ENCODE measurements at regions not wholly inside any gene's neighbourhood (a gene's known extent, or its start where the extent isn't known, plus 50 kb on each side); places are given as distances from the start of the nearest gene placed in this dataset.

- DNase-seq (ENCODE audit: extremely low spot score) = no peak
- H3K4me1 ChIP-seq (ENCODE audit: insufficient read depth) = no peaks in the 10 kb centered on the region
- WGBS = 51% methylated on average over 12 of the region's 12 CpGs
- H3K4me3 ChIP-seq (ENCODE audit: low read depth, low read length) = no peak overlapping the region
- no peak overlapping the region for H3K27ac ChIP-seq (ENCODE audit: low read depth)
- no peaks in the 10 kb centered on the region for H3K36me3 ChIP-seq (ENCODE audit: insufficient read depth)
These were observed 497.3 kb downstream of the MIAT start for GRCh38 chr22:27154717-27155116.

GRCh38 chr22:27156821-27157489 is 499.6 kb downstream of the MIAT start:
- Histone ChIP-seq H3K27ac (ENCODE audit: low read depth) (no peak overlapping the region), H3K36me3 (ENCODE audit: insufficient read depth) (no peaks in the 10 kb centered on the region), H3K4me3 (ENCODE audit: low read depth, low read length) (no peak overlapping the region), H3K4me1 (ENCODE audit: insufficient read depth) (no peaks in the 10 kb centered on the region)
- 81% methylated on average over 8 of the region's 8 CpGs for WGBS
- no peak for DNase-seq (ENCODE audit: extremely low spot score)

GRCh38 chr22:27157666-27158370 is 500.4 kb downstream of the MIAT start:
- 54% methylated on average over 13 of the region's 13 CpGs for WGBS
- no peak for DNase-seq (ENCODE audit: extremely low spot score)
- Histone ChIP-seq H3K36me3 (ENCODE audit: insufficient read depth) (no peaks in the 10 kb centered on the region), H3K4me1 (ENCODE audit: insufficient read depth) (no peaks in the 10 kb centered on the region), H3K27ac (ENCODE audit: low read depth) (no peak overlapping the region), H3K4me3 (ENCODE audit: low read depth, low read length) (no peak overlapping the region)

DNA sequence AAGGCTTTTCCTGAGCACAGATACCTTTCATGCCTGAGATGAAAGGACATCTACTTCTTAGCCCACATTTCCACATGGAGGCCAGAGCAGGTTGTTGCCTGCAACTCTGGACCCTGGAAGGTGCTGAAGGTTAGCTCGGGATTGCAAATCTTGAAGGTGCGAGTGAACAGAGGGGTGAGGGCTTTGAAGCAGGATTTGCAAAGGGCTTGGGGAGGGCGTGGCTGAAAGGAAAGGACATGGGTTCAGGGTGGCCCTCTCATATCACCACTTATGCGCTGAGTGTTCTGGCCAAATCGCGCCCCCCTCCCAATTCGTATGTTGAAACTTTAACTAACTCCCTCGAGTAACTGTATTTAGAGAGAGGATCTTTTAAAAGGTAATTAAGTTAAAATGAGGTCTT is 501.6 kb downstream of the MIAT start:
- DNase-seq (ENCODE audit: extremely low spot score) = no peak
- 70% methylated on average over 8 of the region's 8 CpGs for WGBS
- Histone ChIP-seq H3K4me1 (ENCODE audit: insufficient read depth) (no peaks in the 10 kb centered on the region), H3K4me3 (ENCODE audit: low read depth, low read length) (no peak overlapping the region), H3K36me3 (ENCODE audit: insufficient read depth) (no peaks in the 10 kb centered on the region), H3K27ac (ENCODE audit: low read depth) (no peak overlapping the region)

DNA sequence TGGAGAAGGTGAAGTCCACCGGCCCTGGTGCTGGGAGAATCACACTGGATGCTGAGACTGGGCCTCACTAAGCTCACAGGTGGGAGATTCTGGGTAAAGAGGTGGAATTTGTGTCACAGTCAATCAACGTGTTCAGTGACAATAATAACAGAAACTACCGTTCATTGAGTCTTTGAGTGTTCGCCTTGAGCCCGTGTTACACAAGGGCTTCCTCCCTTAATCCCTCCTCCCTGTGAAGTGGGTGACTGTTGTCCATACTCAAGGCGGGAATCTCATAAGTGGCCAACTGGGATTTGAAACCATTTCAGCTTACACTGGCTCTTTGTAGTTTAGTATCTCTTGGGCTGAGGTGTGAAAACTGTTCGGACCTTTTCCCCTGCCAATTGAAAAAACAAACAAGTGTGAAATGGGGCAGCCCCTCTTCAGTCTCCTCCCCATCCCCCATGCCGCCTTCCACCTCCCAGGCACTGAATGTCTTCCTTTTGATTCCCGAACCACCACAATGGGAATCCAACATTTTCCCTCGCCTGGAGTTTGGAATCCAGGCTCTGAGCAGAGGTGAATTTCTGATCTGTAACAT is 502.4 kb downstream of the MIAT start:
- Histone ChIP-seq H3K36me3 (ENCODE audit: insufficient read depth) (no peaks in the 10 kb centered on the region), H3K4me3 (ENCODE audit: low read depth, low read length) (no peak overlapping the region), H3K27ac (ENCODE audit: low read depth) (no peak overlapping the region), H3K4me1 (ENCODE audit: insufficient read depth) (no peaks in the 10 kb centered on the region)
- 63% methylated on average over 10 of the region's 10 CpGs for WGBS
- DNase-seq (ENCODE audit: extremely low spot score) = no peak

DNA sequence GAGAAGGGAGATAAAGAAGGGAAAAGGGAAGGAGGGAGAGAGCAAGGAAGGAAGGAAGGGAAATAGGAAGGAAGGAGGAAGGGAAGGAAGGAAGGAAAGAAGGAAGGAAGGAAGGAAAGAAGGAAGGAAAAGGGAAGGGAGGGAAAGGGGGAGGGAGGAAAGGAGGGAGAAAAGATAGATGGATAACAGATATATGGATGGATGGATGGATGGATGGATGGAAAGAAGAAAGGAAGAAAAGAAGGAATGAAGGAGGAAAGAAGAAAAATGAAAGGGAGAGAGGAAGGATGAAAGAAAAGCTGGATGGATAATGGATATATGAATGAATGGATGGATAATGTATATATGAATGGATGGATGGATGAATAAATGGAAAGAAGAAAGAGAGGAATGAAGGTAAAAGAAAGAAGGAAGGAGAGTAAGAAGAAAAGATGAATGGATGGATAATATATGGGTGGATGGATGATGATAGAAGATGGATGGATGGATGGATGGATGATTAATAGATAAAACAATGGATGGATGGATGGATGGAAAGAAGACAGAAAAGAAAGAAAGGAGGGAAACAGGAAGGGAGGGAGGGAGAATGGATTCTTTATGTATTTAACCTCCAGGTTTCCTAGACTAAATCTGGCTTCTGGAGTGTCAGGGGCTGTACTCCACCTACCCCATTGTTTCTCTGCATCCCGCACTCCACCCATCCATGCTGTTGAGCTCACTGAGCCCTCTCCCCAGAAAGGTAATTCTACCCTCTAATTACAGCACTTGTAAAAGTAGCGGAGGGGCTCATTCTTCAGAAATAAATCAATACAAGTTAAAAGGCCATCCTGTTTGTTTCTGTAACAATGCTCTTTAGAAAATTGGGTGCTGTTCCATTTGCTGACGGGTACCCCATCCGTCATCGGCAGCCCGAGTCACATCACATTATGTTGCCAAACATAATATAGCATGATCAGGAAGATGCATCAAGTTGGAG is 506.1 kb downstream of the MIAT start:
- no peaks in the 10 kb centered on the region for H3K36me3 ChIP-seq (ENCODE audit: insufficient read depth)
- 54% methylated on average over 6 of the region's 6 CpGs for WGBS
- H3K4me3 ChIP-seq (ENCODE audit: low read depth, low read length) = no peak overlapping the region
- H3K27ac ChIP-seq (ENCODE audit: low read depth) = no peak overlapping the region
- DNase-seq (ENCODE audit: extremely low spot score) = no peak
- H3K4me1 ChIP-seq (ENCODE audit: insufficient read depth) = no peaks in the 10 kb centered on the region

- WGBS = 74% methylated on average over 5 of the region's 5 CpGs
- no peak overlapping the region for H3K4me3 ChIP-seq (ENCODE audit: low read depth, low read length)
- DNase-seq (ENCODE audit: extremely low spot score) = no peak
- H3K27ac ChIP-seq (ENCODE audit: low read depth) = no peak overlapping the region
- H3K4me1 ChIP-seq (ENCODE audit: insufficient read depth) = no peaks in the 10 kb centered on the region
- no peaks in the 10 kb centered on the region for H3K36me3 ChIP-seq (ENCODE audit: insufficient read depth)
These were observed 507.6 kb downstream of the MIAT start for GRCh38 chr22:27164781-27165503.

DNA sequence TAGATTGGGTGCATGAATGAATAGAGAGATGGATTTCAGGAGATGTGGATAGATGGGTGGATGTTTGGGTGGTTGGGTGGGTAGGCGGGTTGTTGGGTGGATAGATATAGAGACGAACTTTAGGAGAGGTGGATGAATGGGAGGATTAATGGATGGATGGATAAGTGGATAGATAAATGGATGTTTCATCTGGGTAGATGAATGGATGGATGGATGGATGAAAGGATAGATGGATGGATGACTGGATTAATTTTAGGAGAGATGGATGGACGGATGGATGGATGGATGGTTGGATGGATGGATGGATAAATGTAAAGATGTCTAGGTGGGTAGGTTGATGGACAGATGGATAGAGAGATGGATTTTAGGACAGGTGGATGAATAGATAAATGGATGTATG is 511.3 kb downstream of the MIAT start:
- no peaks in the 10 kb centered on the region for H3K4me1 ChIP-seq (ENCODE audit: insufficient read depth)
- no peak overlapping the region for H3K27ac ChIP-seq (ENCODE audit: low read depth)
- H3K4me3 ChIP-seq (ENCODE audit: low read depth, low read length) = no peak overlapping the region
- WGBS = 75% methylated on average over 3 of the region's 3 CpGs
- no peak for DNase-seq (ENCODE audit: extremely low spot score)
- H3K36me3 ChIP-seq (ENCODE audit: insufficient read depth) = no peaks in the 10 kb centered on the region

- Histone ChIP-seq H3K36me3 (ENCODE audit: insufficient read depth) (no peaks in the 10 kb centered on the region), H3K4me3 (ENCODE audit: low read depth, low read length) (no peak overlapping the region), H3K27ac (ENCODE audit: low read depth) (no peak overlapping the region), H3K4me1 (ENCODE audit: insufficient read depth) (no peaks in the 10 kb centered on the region)
- 25% methylated on average over 4 of the region's 4 CpGs for WGBS
- DNase-seq (ENCODE audit: extremely low spot score) = no peak
These were observed 513.1 kb downstream of the MIAT start for GRCh38 chr22:27170491-27170890.

GRCh38 chr22:27171212-27171611 is 513.8 kb downstream of the MIAT start:
- DNase-seq (ENCODE audit: extremely low spot score) = no peak
- H3K4me3 ChIP-seq (ENCODE audit: low read depth, low read length) = no peak overlapping the region
- no peak overlapping the region for H3K27ac ChIP-seq (ENCODE audit: low read depth)
- no peaks in the 10 kb centered on the region for H3K36me3 ChIP-seq (ENCODE audit: insufficient read depth)
- H3K4me1 ChIP-seq (ENCODE audit: insufficient read depth) = no peaks in the 10 kb centered on the region
- 91% methylated on average over 2 of the region's 2 CpGs for WGBS

DNA sequence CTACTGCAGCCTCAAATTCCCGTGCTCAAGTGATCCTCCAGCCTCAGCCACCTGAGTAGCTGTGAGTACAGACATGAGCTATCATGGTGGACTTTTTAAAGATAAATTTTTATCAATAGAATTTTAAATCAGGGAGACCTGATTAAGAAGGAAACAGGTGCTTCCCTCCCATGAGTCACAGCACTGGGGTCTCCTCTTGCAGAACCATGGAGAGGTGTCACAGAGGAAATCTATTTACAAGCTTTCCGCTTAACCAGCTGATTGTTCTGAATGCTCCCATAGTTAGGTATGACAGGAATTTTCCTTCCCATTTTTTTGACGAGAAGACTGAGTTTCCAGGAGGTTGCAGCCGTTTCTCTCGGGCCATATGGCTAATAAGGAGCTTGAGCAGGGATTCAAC is 516.1 kb downstream of the MIAT start:
- 64% methylated on average over 5 of the region's 5 CpGs for WGBS

GRCh38 chr22:27175021-27175838 is 517.8 kb downstream of the MIAT start:
- no peak overlapping the region for H3K4me3 ChIP-seq (ENCODE audit: low read depth, low read length)
- no peaks in the 10 kb centered on the region for H3K4me1 ChIP-seq (ENCODE audit: insufficient read depth)
- no peak for DNase-seq (ENCODE audit: extremely low spot score)
- 37% methylated on average over 17 of the region's 17 CpGs for WGBS
- H3K27ac ChIP-seq (ENCODE audit: low read depth) = no peak overlapping the region
- H3K36me3 ChIP-seq (ENCODE audit: insufficient read depth) = no peaks in the 10 kb centered on the region

More for the DNA sequence above, 516.1 kb downstream of the MIAT start:
- no peak for DNase-seq (ENCODE audit: extremely low spot score)
- Histone ChIP-seq H3K36me3 (ENCODE audit: insufficient read depth) (no peaks in the 10 kb centered on the region), H3K27ac (ENCODE audit: low read depth) (no peak overlapping the region), H3K4me3 (ENCODE audit: low read depth, low read length) (no peak overlapping the region), H3K4me1 (ENCODE audit: insufficient read depth) (no peaks in the 10 kb centered on the region)
